ENCODE measurements at regions not wholly inside any gene's neighbourhood (a gene's known extent, or its start where the extent isn't known, plus 50 kb on each side); places are given as distances from the start of the nearest gene placed in this dataset.
A peak's percentile ranks its signal among the peaks of the same experiment; 100 is the strongest.

DNA sequence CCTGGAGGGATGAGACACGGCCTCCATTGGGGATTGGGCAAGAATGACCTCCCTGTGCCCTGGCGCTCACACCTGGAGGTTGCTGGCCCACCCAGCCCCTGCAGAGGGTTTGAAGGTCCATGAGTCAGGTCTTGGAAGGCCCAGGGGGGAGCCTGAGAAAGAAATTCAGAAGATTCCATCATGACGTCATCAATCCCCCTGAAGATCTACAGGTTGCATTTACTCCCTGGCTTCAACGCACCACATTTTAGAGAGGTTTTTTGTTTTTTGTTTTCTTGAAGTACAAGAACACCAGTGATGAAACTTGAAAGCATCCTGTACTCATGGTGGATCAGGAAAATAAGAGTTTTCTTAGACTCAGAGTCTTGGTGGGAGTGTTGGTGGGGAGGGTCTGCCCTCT is 82.4 kb upstream of the SLC25A33 start (continued):
- TF ChIP-seq CREB1 (IDR thresholded peaks at IDR 0.05) (peak; percentile 95), CREB1 (CRISPR knock-in tag; IDR thresholded peaks at IDR 0.05) (no peak)

DNA sequence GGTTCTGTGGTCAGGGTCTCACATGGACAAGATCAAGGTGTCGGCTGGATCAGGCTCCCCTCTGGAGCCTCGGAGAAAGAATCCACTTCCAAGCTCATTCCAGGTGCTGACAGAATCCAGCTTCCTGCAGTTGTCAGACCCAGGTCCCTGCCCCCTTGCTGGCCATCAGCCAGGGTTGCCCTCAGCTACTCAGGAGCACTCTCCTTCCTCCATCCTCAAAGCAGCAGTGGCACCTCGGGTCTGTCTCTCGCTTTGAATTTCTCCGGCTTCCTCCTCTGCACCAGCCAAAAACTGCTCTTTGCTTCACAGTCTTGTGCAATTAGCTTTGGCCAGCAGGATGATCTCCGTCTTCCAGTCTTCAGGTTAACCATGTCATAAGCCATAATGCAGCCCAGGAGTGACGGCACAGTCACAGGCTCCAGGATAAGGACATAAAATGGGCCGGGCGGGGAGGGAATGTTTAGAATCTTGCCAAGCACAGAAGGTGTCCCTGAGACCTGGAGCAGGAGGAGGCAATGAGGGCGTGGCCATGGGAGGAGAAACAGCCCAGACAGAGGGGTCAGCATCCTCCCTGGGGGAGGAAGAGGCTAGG is 79.4 kb upstream of the SLC25A33 start:
- POLR2A ChIA-PET, result no interaction called here
- DNase-seq (ENCODE audit: low spot score) (no peak), ATAC-seq (no peak), FAIRE-seq (no peak)
- Histone ChIP-seq H3K4me3 (replicated peaks in 1 of 3; ENCODE audit: insufficient read depth in 1 of 3, low read depth in 2 of 3, low read length in 3 of 3) (no peak overlapping the region), H3K4me2 (ENCODE audit: low read depth, low read length) (no peak overlapping the region), H4K20me1 (ENCODE audit: insufficient read depth, low read length) (no peaks in the 10 kb centered on the region), H3K4me1 (ENCODE audit: insufficient read depth, low read length) (peaks cover 13% of the 10 kb centered on the region), H3K36me3 (replicated peaks in 1 of 2; ENCODE audit: control insufficient read depth in 1 of 2, insufficient read depth in 2 of 2, low read length in 2 of 2) (no peaks in the 10 kb centered on the region), H3K9ac (ENCODE audit: insufficient read depth, low read depth, low read length) (no peak overlapping the region), H3K27ac (ENCODE audit: extremely low read length, insufficient read depth, low read length) (no peak overlapping the region), H3K79me2 (ENCODE audit: insufficient read depth, low read length) (no peaks in the 10 kb centered on the region), H2AFZ (ENCODE audit: low read length) (no peak overlapping the region), H3K27me3 (ENCODE audit: control insufficient read depth in 1 of 2, insufficient read depth in 2 of 2, low read length in 2 of 2) (peaks cover 0 to 16% of the 10 kb centered on the region in 2 experiments; a peak in 2 of 5 replicates), H3K9me3 (ENCODE audit: low read length) (no peaks in the 10 kb centered on the region)
- BruUV-seq (replicated peaks), result no TSS peak
- intact Hi-C loops (cut with micrococcal nuclease; ENCODE audit: unreplicated experiment) (no loop called here), in situ Hi-C loops (cut with HindIII; ENCODE audit: extremely low pct_ligation_motif_present, low pct_unique_long_range_greater_than_20kb) (loop anchor here (5.0 kb wide), 1 partner anchor 173 kb away; no protein-coding TSS in a partner anchor)
- TF ChIP-seq ZNF549 (CRISPR knock-in tag; IDR thresholded peaks at IDR 0.05) (no peak), CEBPB (IDR thresholded peaks at IDR 0.05; ENCODE audit: borderline replicate concordance, low read depth, low read length) (peak; percentile 33; the same call in 1 of the 2 replicates), ZNF263 (CRISPR knock-in tag; IDR thresholded peaks at IDR 0.05) (peak; percentile 37; the same call in 1 of the 2 replicates), SNAI1 (CRISPR knock-in tag; IDR thresholded peaks at IDR 0.05; ENCODE audit: borderline replicate concordance) (no peak), ZKSCAN1 (IDR thresholded peaks at IDR 0.05; ENCODE audit: low read length) (no peak)
- TF ChIP-seq, protein P1, sequence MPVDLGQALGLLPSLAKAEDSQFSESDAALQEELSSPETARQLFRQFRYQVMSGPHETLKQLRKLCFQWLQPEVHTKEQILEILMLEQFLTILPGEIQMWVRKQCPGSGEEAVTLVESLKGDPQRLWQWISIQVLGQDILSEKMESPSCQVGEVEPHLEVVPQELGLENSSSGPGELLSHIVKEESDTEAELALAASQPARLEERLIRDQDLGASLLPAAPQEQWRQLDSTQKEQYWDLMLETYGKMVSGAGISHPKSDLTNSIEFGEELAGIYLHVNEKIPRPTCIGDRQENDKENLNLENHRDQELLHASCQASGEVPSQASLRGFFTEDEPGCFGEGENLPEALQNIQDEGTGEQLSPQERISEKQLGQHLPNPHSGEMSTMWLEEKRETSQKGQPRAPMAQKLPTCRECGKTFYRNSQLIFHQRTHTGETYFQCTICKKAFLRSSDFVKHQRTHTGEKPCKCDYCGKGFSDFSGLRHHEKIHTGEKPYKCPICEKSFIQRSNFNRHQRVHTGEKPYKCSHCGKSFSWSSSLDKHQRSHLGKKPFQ (CRISPR knock-in tag; IDR thresholded peaks at IDR 0.05; ENCODE audit: insufficient replicate concordance), result no peak
- TF ChIP-seq, protein P2, sequence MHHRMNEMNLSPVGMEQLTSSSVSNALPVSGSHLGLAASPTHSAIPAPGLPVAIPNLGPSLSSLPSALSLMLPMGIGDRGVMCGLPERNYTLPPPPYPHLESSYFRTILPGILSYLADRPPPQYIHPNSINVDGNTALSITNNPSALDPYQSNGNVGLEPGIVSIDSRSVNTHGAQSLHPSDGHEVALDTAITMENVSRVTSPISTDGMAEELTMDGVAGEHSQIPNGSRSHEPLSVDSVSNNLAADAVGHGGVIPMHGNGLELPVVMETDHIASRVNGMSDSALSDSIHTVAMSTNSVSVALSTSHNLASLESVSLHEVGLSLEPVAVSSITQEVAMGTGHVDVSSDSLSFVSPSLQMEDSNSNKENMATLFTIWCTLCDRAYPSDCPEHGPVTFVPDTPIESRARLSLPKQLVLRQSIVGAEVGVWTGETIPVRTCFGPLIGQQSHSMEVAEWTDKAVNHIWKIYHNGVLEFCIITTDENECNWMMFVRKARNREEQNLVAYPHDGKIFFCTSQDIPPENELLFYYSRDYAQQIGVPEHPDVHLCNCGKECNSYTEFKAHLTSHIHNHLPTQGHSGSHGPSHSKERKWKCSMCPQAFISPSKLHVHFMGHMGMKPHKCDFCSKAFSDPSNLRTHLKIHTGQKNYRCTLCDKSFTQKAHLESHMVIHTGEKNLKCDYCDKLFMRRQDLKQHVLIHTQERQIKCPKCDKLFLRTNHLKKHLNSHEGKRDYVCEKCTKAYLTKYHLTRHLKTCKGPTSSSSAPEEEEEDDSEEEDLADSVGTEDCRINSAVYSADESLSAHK (CRISPR knock-in tag; IDR thresholded peaks at IDR 0.05; ENCODE audit: borderline replicate concordance), result no peak
- TF ChIP-seq, protein P3, sequence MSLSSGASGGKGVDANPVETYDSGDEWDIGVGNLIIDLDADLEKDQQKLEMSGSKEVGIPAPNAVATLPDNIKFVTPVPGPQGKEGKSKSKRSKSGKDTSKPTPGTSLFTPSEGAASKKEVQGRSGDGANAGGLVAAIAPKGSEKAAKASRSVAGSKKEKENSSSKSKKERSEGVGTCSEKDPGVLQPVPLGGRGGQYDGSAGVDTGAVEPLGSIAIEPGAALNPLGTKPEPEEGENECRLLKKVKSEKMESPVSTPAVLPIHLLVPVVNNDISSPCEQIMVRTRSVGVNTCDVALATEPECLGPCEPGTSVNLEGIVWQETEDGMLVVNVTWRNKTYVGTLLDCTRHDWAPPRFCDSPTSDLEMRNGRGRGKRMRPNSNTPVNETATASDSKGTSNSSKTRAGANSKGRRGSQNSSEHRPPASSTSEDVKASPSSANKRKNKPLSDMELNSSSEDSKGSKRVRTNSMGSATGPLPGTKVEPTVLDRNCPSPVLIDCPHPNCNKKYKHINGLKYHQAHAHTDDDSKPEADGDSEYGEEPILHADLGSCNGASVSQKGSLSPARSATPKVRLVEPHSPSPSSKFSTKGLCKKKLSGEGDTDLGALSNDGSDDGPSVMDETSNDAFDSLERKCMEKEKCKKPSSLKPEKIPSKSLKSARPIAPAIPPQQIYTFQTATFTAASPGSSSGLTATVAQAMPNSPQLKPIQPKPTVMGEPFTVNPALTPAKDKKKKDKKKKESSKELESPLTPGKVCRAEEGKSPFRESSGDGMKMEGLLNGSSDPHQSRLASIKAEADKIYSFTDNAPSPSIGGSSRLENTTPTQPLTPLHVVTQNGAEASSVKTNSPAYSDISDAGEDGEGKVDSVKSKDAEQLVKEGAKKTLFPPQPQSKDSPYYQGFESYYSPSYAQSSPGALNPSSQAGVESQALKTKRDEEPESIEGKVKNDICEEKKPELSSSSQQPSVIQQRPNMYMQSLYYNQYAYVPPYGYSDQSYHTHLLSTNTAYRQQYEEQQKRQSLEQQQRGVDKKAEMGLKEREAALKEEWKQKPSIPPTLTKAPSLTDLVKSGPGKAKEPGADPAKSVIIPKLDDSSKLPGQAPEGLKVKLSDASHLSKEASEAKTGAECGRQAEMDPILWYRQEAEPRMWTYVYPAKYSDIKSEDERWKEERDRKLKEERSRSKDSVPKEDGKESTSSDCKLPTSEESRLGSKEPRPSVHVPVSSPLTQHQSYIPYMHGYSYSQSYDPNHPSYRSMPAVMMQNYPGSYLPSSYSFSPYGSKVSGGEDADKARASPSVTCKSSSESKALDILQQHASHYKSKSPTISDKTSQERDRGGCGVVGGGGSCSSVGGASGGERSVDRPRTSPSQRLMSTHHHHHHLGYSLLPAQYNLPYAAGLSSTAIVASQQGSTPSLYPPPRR (CRISPR knock-in tag; IDR thresholded peaks at IDR 0.05; ENCODE audit: borderline replicate concordance), result no peak
- CTCF ChIA-PET (ENCODE audit: low intra/inter-chr PET ratio, low total read pairs), result no interaction called here
- 18% methylated on average over 9 of the region's 10 CpGs for WGBS (ENCODE audit: low lambda C conversion rate)
